ENCODE measurements at regions not wholly inside any gene's neighbourhood (a gene's known extent, or its start where the extent isn't known, plus 50 kb on each side); places are given as distances from the start of the nearest gene placed in this dataset.

DNA sequence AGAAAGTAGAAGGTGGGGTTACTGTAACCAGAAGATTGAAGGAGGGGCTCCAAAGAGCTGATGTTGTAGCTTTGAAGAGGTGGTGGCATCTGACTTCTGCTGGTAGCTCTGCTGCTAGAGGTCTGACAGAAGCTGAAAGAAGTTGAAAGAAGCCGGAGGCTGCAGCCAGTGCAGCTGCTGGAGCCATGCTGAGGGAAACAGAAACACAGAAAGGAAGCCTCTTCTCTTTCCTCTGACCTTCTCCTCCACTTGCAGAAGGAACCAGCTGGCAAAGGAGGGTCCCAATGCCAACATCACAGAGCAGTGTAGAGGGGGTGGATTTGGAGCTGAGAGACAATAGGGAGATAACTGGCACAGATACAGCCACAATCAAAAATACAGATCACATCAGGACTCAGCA is 89.3 kb upstream of the HHIP start:
- Histone ChIP-seq H3K4me3 (ENCODE audit: low read length) (no peak overlapping the region), H3K27me3 (ENCODE audit: control insufficient read depth, insufficient read depth, low read length) (no peaks in the 10 kb centered on the region), H3K27ac (ENCODE audit: low read length) (no peak overlapping the region), H3K9me3 (ENCODE audit: control insufficient read depth, insufficient read depth, low read length) (no peaks in the 10 kb centered on the region), H3K4me1 (ENCODE audit: control insufficient read depth, insufficient read depth, low read length) (no peaks in the 10 kb centered on the region), H3K36me3 (ENCODE audit: control insufficient read depth, insufficient read depth, low read length) (no peaks in the 10 kb centered on the region)
- intact Hi-C loops (cut with micrococcal nuclease): no loop called here
- H3K9me3 Mint-ChIP-seq: no peaks in the 10 kb centered on the region
- H3K27ac Mint-ChIP-seq: no peak overlapping the region
- H3K4me1 Mint-ChIP-seq: no peaks in the 10 kb centered on the region
- peaks cover 0 to 3% of the 10 kb centered on the region in 2 donors for H3K27me3 Mint-ChIP-seq (ENCODE audit: low read depth in 2 of 2)
- DNase-seq (no peak), ATAC-seq (no peak)
- no peak overlapping the region for H3K4me3 Mint-ChIP-seq
- TF ChIP-seq, protein P1, sequence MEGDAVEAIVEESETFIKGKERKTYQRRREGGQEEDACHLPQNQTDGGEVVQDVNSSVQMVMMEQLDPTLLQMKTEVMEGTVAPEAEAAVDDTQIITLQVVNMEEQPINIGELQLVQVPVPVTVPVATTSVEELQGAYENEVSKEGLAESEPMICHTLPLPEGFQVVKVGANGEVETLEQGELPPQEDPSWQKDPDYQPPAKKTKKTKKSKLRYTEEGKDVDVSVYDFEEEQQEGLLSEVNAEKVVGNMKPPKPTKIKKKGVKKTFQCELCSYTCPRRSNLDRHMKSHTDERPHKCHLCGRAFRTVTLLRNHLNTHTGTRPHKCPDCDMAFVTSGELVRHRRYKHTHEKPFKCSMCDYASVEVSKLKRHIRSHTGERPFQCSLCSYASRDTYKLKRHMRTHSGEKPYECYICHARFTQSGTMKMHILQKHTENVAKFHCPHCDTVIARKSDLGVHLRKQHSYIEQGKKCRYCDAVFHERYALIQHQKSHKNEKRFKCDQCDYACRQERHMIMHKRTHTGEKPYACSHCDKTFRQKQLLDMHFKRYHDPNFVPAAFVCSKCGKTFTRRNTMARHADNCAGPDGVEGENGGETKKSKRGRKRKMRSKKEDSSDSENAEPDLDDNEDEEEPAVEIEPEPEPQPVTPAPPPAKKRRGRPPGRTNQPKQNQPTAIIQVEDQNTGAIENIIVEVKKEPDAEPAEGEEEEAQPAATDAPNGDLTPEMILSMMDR (IDR thresholded peaks at IDR 0.05): no peak
- no peaks in the 10 kb centered on the region for H3K36me3 Mint-ChIP-seq
- WGBS (ENCODE audit: insufficient coverage): 0% methylated on average over 1 of the region's 1 CpG

GRCh38 chr4:144557404-144557803 is 88.6 kb upstream of the HHIP start:
- intact Hi-C loops (cut with micrococcal nuclease): no loop called here
- Histone ChIP-seq H3K4me3 (ENCODE audit: low read length) (no peak overlapping the region), H3K36me3 (ENCODE audit: control insufficient read depth, insufficient read depth, low read length) (no peaks in the 10 kb centered on the region), H3K27me3 (ENCODE audit: control insufficient read depth, insufficient read depth, low read length) (no peaks in the 10 kb centered on the region), H3K27ac (ENCODE audit: low read length) (no peak overlapping the region), H3K9me3 (ENCODE audit: control insufficient read depth, insufficient read depth, low read length) (no peaks in the 10 kb centered on the region), H3K4me1 (ENCODE audit: control insufficient read depth, insufficient read depth, low read length) (no peaks in the 10 kb centered on the region)
- H3K4me1 Mint-ChIP-seq: no peaks in the 10 kb centered on the region
- no peaks in the 10 kb centered on the region for H3K9me3 Mint-ChIP-seq
- H3K27ac Mint-ChIP-seq: no peak overlapping the region
- peaks cover 2 to 3% of the 10 kb centered on the region in 2 donors for H3K27me3 Mint-ChIP-seq (ENCODE audit: low read depth in 2 of 2)
- no peaks in the 10 kb centered on the region for H3K36me3 Mint-ChIP-seq
- TF ChIP-seq, protein P1 (IDR thresholded peaks at IDR 0.05): no peak
- DNase-seq: no peak
- H3K4me3 Mint-ChIP-seq: no peak overlapping the region
- no peak for ATAC-seq
- 100% methylated on average over 1 of the region's 1 CpG for WGBS (ENCODE audit: insufficient coverage)

GRCh38 chr4:144562019-144562705 is 83.8 kb upstream of the HHIP start:
- Mint-ChIP-seq H3K4me1 (no peaks in the 10 kb centered on the region), H3K27me3 (ENCODE audit: low read depth in 2 of 2) (peaks cover 0 to 12% of the 10 kb centered on the region in 2 donors), H3K27ac (no peak overlapping the region), H3K36me3 (no peaks in the 10 kb centered on the region), H3K4me3 (no peak overlapping the region), H3K9me3 (no peaks in the 10 kb centered on the region)
- WGBS (ENCODE audit: insufficient coverage): 26% methylated on average over 9 of the region's 10 CpGs
- no peaks in the 10 kb centered on the region for H3K9me3 ChIP-seq (ENCODE audit: control insufficient read depth, insufficient read depth, low read length)
- ATAC-seq (no peak), DNase-seq (no peak)
- intact Hi-C loops (cut with micrococcal nuclease): no loop called here
- no peaks in the 10 kb centered on the region for H3K36me3 ChIP-seq (ENCODE audit: control insufficient read depth, insufficient read depth, low read length)
- no peak overlapping the region for H3K4me3 ChIP-seq (ENCODE audit: low read length)
- no peaks in the 10 kb centered on the region for H3K27me3 ChIP-seq (ENCODE audit: control insufficient read depth, insufficient read depth, low read length)
- TF ChIP-seq, protein P1 (IDR thresholded peaks at IDR 0.05): no peak
- H3K4me1 ChIP-seq (ENCODE audit: control insufficient read depth, insufficient read depth, low read length): no peaks in the 10 kb centered on the region
- H3K27ac ChIP-seq (ENCODE audit: low read length): no peak overlapping the region

- 24% methylated on average over 3 of the region's 3 CpGs for WGBS (ENCODE audit: insufficient coverage)
Observed at GRCh38 chr4:144564358-144564757, 81.6 kb upstream of the HHIP start.

More at GRCh38 chr4:144564358-144564757, 81.6 kb upstream of the HHIP start:
- peaks cover 0 to 12% of the 10 kb centered on the region in 2 donors for H3K27me3 Mint-ChIP-seq (ENCODE audit: low read depth in 2 of 2)
- Histone ChIP-seq H3K27me3 (ENCODE audit: control insufficient read depth, insufficient read depth, low read length) (no peaks in the 10 kb centered on the region), H3K4me1 (ENCODE audit: control insufficient read depth, insufficient read depth, low read length) (no peaks in the 10 kb centered on the region), H3K27ac (ENCODE audit: low read length) (no peak overlapping the region), H3K4me3 (ENCODE audit: low read length) (no peak overlapping the region), H3K36me3 (ENCODE audit: control insufficient read depth, insufficient read depth, low read length) (no peaks in the 10 kb centered on the region), H3K9me3 (ENCODE audit: control insufficient read depth, insufficient read depth, low read length) (no peaks in the 10 kb centered on the region)
- no peak for ATAC-seq
- H3K4me1 Mint-ChIP-seq: no peaks in the 10 kb centered on the region
- no peak for DNase-seq
- TF ChIP-seq, protein P1 (IDR thresholded peaks at IDR 0.05): no peak
- H3K27ac Mint-ChIP-seq: no peak overlapping the region
- peaks cover 0 to 2% of the 10 kb centered on the region in 2 donors for H3K9me3 Mint-ChIP-seq
- intact Hi-C loops (cut with micrococcal nuclease): no loop called here
- no peaks in the 10 kb centered on the region for H3K36me3 Mint-ChIP-seq
- H3K4me3 Mint-ChIP-seq: no peak overlapping the region

Measured in natural killer cell (primary cell).